ENCODE measurements at regions not wholly inside any gene's neighbourhood (a gene's known extent, or its start where the extent isn't known, plus 50 kb on each side); places are given as distances from the start of the nearest gene placed in this dataset.

GRCh38 chr12:107320033-107320928 lies 226.9 kb upstream of the CRY1 start:
- POLR2A ChIA-PET (ENCODE audit: partially characterized antibody) = interaction anchor here (0.8 to 1.1 kb wide), 2 partner anchors 11 to 54 kb away, joined by 3 read pairs; no protein-coding TSS in a partner anchor
- Histone ChIP-seq H2BK15ac (ENCODE audit: low read length) (no peak overlapping the region), H3K14ac (ENCODE audit: insufficient read length) (no peak overlapping the region), H3K4me3 (ENCODE audit: extremely low read depth in 1 of 4, insufficient read depth in 2 of 4, low read depth in 3 of 4, low read length in 4 of 4) (peak overlapping the region; percentile 55 to 77 (median 68)), H4K5ac (ENCODE audit: insufficient read length, low read depth, low read length) (no peak overlapping the region), H2BK5ac (ENCODE audit: low read depth, low read length) (peak overlapping the region; percentile 23; the same call in 1 of the 2 replicates), H3K23me2 (ENCODE audit: low read depth, low read length) (peaks cover 32% of the 10 kb centered on the region), H2BK20ac (ENCODE audit: low read length) (no peak overlapping the region), H3K79me1 (ENCODE audit: low read depth, low read length) (no peaks in the 10 kb centered on the region), H2BK12ac (ENCODE audit: low read depth, low read length) (peak overlapping the region; percentile 41; the same call in 1 of the 2 replicates), H2AK5ac (ENCODE audit: low read depth, low read length) (no peak overlapping the region), H3K18ac (ENCODE audit: extremely low read depth, low read length) (peak overlapping the region; percentile 52; the same call in 1 of the 2 replicates), H2BK120ac (replicated peaks; ENCODE audit: low read depth, low read length) (no peak overlapping the region), H3K4ac (replicated peaks; ENCODE audit: insufficient read length, low read depth, low read length) (no peak overlapping the region), H4K20me1 (replicated peaks in 1 of 2; ENCODE audit: control insufficient read depth in 1 of 2, insufficient read depth in 2 of 2, low read length in 2 of 2) (peaks cover 0 to 9% of the 10 kb centered on the region in 2 experiments), H3K4me2 (ENCODE audit: insufficient read depth in 1 of 2, low read depth in 2 of 2, low read length in 2 of 2) (peak overlapping the region; percentile 84 to 98), H4K8ac (ENCODE audit: extremely low read depth, insufficient read depth, low read length) (peak overlapping the region; percentile 30; the same call in 1 of the 2 replicates), H3K4me1 (replicated peaks in 1 of 4; ENCODE audit: control insufficient read depth in 3 of 4, insufficient read depth in 4 of 4, low read length in 3 of 4) (peaks cover 0 to 12% (median 5%) of the 10 kb centered on the region in 4 experiments; a peak in 4 of 7 replicates), H3K9ac (replicated peaks in 1 of 4; ENCODE audit: extremely low read depth in 1 of 4, low read depth in 3 of 4, low read length in 3 of 4) (peak overlapping the region in 2 of 4 experiments; percentile 20 to 33; a peak in 3 of 7 replicates), H3K56ac (replicated peaks; ENCODE audit: insufficient read length, low read depth, low read length) (no peak overlapping the region), H2AFZ (ENCODE audit: low read length) (peak overlapping the region; percentile 89), H3K9me3 (ENCODE audit: insufficient read depth in 2 of 2, low read depth in 1 of 2, low read length in 1 of 2) (no peaks in the 10 kb centered on the region), H3K27ac (ENCODE audit: low read depth, low read length) (no peak overlapping the region), H3K36me3 (ENCODE audit: control insufficient read depth in 2 of 4, insufficient read depth in 4 of 4, low read length in 3 of 4) (no peaks in the 10 kb centered on the region), H3K27me3 (replicated peaks in 1 of 4; ENCODE audit: control insufficient read depth in 3 of 4, extremely low read depth in 1 of 4, insufficient read depth in 3 of 4, low read length in 3 of 4) (peaks cover 7 to 37% (median 34%) of the 10 kb centered on the region in 4 experiments), H4K91ac (replicated peaks; ENCODE audit: insufficient read length, low read length) (no peak overlapping the region), H3K79me2 (ENCODE audit: control insufficient read depth in 1 of 2, insufficient read depth in 2 of 2, low read length in 2 of 2) (no peaks in the 10 kb centered on the region), H3K23ac (ENCODE audit: insufficient read length) (no peak overlapping the region)
- 4% methylated on average over 43 of the region's 49 CpGs; no CpG with 5 or more reads in 1 of the 2 experiments for WGBS, 2 experiments (ENCODE audit: extremely low coverage in 1 of 2, insufficient coverage in 1 of 2, insufficient read length in 1 of 2, insufficient replicate concordance in 2 of 2, low coverage in 1 of 2, low lambda C conversion rate in 2 of 2, missing lambda C conversion rate in 1 of 2)
- DNase-seq (ENCODE audit: low read depth in 1 of 2, low spot score in 2 of 2) = peak in 1 of 2 experiments; percentile 79
- no peak for FAIRE-seq
- CTCF ChIA-PET (ENCODE audit: partially characterized antibody) = interaction anchor here (0.6 to 7.8 kb wide), 15 partner anchors 16 to 204 kb away, joined by 3 to 94 read pairs (median 4); no protein-coding TSS in a partner anchor
- TF ChIP-seq SP4 (IDR thresholded peaks at IDR 0.05; ENCODE audit: low read length) = no peak
- peak; percentile 63 for TF ChIP-seq RNF2 (IDR thresholded peaks at IDR 0.05; ENCODE audit: borderline replicate concordance, low read depth, low read length, missing control alignments, poor library complexity, severe bottlenecking)
- no peak for TF ChIP-seq ATF3 (IDR thresholded peaks at IDR 0.05; ENCODE audit: insufficient read depth, low read depth, low read length)
- no peak for TF ChIP-seq TAF7 (optimal IDR thresholded peaks at IDR 0.05; ENCODE audit: borderline replicate concordance, low read depth, low read length)
- no peak for TF ChIP-seq ZNF274 (IDR thresholded peaks at IDR 0.05; ENCODE audit: borderline replicate concordance, extremely low read depth, low read length)
- no peak for TF ChIP-seq RFX5 (IDR thresholded peaks at IDR 0.05; ENCODE audit: borderline replicate concordance, low read depth, low read length)
- no peak for TF ChIP-seq YY1 (IDR thresholded peaks at IDR 0.05; ENCODE audit: low read depth, low read length)
- 0 out of 2 replicates have a peak, but pooled peaks have one; percentile 28 for TF ChIP-seq PHF8 (conservative IDR thresholded peaks at IDR 0.05; ENCODE audit: low read depth, low read length)
- peak; percentile 91 for TF ChIP-seq KDM4A (IDR thresholded peaks at IDR 0.05; ENCODE audit: low read depth, low read length, severe bottlenecking)
- peak; percentile 82 for TF ChIP-seq SUZ12 (IDR thresholded peaks at IDR 0.05; ENCODE audit: low read length)

Data from H1 (cell line).